Hepatocyte (in vitro differentiated cells): ENCODE measurements at regions not wholly inside any gene's neighbourhood (a gene's known extent, or its start where the extent isn't known, plus 50 kb on each side); places are given as distances from the start of the nearest gene placed in this dataset.

Experiments
- DNase-seq: peaks from one replicate; pipeline ENCODE4 v3.0.0-alpha.2; 2016; ENCODE audit warnings: low spot score
- H2AFZ ChIP-seq: fragments of 200-600 bp; sonication (generic); 2 replicates; pipeline ENCODE4 v1.6.0; 2016; ENCODE audit warnings: antibody characterized with exemption, mild to moderate bottlenecking
- H3K27ac ChIP-seq: fragments of 200-600 bp; sonication (generic); 2 replicates; pipeline ENCODE4 v1.5.1; 2016; ENCODE audit warnings: mild to moderate bottlenecking
- H3K27me3 ChIP-seq: fragments of 200-600 bp; sonication (generic); 2 replicates; pipeline ENCODE4 v1.6.1; 2016
- H3K36me3 ChIP-seq: fragments of 200-600 bp; sonication (generic); replicated peaks from 2 replicates; pipeline ENCODE4 v1.5.1; 2016; ENCODE audit warnings: low read depth; ENCODE audit not compliant: insufficient read depth
- H3K4me1 ChIP-seq: fragments of 200-600 bp; sonication (generic); 2 replicates; pipeline ENCODE4 v1.5.1; 2016; ENCODE audit warnings: mild to moderate bottlenecking, moderate library complexity; ENCODE audit not compliant: insufficient read depth
- H3K4me2 ChIP-seq: fragments of 200-600 bp; sonication (generic); 2 replicates; pipeline ENCODE4 v1.6.0; 2016
- H3K4me3 ChIP-seq: fragments of 200-600 bp; sonication (generic); 2 replicates; pipeline ENCODE4 v1.5.1; 2016; ENCODE audit warnings: mild to moderate bottlenecking
- H3K79me2 ChIP-seq: fragments of 200-600 bp; sonication (generic); 2 replicates; pipeline ENCODE4 v1.6.0; 2017; ENCODE audit warnings: mild to moderate bottlenecking
- H3K9me2 ChIP-seq: fragments of 200-600 bp; sonication (generic); replicated peaks from 2 replicates; pipeline ENCODE4 v1.6.0; 2017; ENCODE audit warnings: mild to moderate bottlenecking; ENCODE audit not compliant: insufficient read depth
- H3K9me3 ChIP-seq: fragments of 200-600 bp; sonication (generic); 2 replicates; pipeline ENCODE4 v1.5.1; 2016; ENCODE audit warnings: low read depth, mild to moderate bottlenecking
- H4K20me1 ChIP-seq: fragments of 200-600 bp; sonication (generic); 2 replicates; pipeline ENCODE4 v1.6.0; 2016; ENCODE audit warnings: mild to moderate bottlenecking; ENCODE audit not compliant: insufficient read depth, poor library complexity, severe bottlenecking
- CTCF ChIP-seq: fragments of 200-600 bp; sonication (generic); IDR thresholded peaks from 2 replicates; pipeline ENCODE4 v1.5.1; 2016; ENCODE audit warnings: antibody characterized with exemption, mild to moderate bottlenecking; ENCODE audit not compliant: poor library complexity
- EZH2 ChIP-seq: fragments of 200-600 bp; sonication (generic); IDR thresholded peaks from 2 replicates; pipeline ENCODE4 v1.6.1; 2016; ENCODE audit warnings: antibody characterized with exemption, mild to moderate bottlenecking, borderline replicate concordance
- EZH2phosphoT487 ChIP-seq: fragments of 200-600 bp; sonication (generic); IDR thresholded peaks from one replicate; pipeline ENCODE4 v1.6.1; 2018; ENCODE audit warnings: antibody characterized with exemption, mild to moderate bottlenecking, low read depth, moderate library complexity; ENCODE audit not compliant: unreplicated experiment, severe bottlenecking
- WGBS: methylation state at CpG from one replicate; pipeline ENCODE4 v1.1.6; 2016; ENCODE audit warnings: low lambda C conversion rate; ENCODE audit errors: missing lambda C conversion rate; 5-methylcytosine and 5-hydroxymethylcytosine counted together

- Histone ChIP-seq H3K9me3 (no peaks in the 10 kb centered on the region), H3K4me1 (no peaks in the 10 kb centered on the region), H3K27ac (peak overlapping the region; percentile 29), H3K27me3 (no peaks in the 10 kb centered on the region), H3K79me2 (no peaks in the 10 kb centered on the region), H4K20me1 (no peaks in the 10 kb centered on the region), H3K4me3 (no peak overlapping the region), H2AFZ (no peak overlapping the region), H3K4me2 (no peak overlapping the region), H3K36me3 (no peaks in the 10 kb centered on the region), H3K9me2 (no peaks in the 10 kb centered on the region)
- DNase-seq = no peak
- TF ChIP-seq EZH2phosphoT487 (no peak), EZH2 (no peak), CTCF (no peak)
Measured at GRCh38 chr2:188675391-188676009, 298.7 kb upstream of the COL3A1 start.

- Histone ChIP-seq H3K9me3 (no peaks in the 10 kb centered on the region), H4K20me1 (no peaks in the 10 kb centered on the region), H3K27ac (peak overlapping the region; percentile 29), H3K36me3 (no peaks in the 10 kb centered on the region), H3K27me3 (no peaks in the 10 kb centered on the region), H2AFZ (no peak overlapping the region), H3K4me2 (no peak overlapping the region), H3K4me3 (no peak overlapping the region), H3K79me2 (no peaks in the 10 kb centered on the region), H3K9me2 (no peaks in the 10 kb centered on the region), H3K4me1 (no peaks in the 10 kb centered on the region)
- 90% methylated on average over 1 of the region's 1 CpG for WGBS
- no peak for TF ChIP-seq EZH2
- no peak for TF ChIP-seq EZH2phosphoT487
- no peak for TF ChIP-seq CTCF
- no peak for DNase-seq
Measured at GRCh38 chr2:188676010-188676400, 298.2 kb upstream of the COL3A1 start.

GRCh38 chr2:188677142-188677541 is 297.0 kb upstream of the COL3A1 start:
- TF ChIP-seq CTCF = no peak
- TF ChIP-seq EZH2phosphoT487 = no peak
- TF ChIP-seq EZH2 = no peak
- Histone ChIP-seq H3K4me1 (no peaks in the 10 kb centered on the region), H2AFZ (no peak overlapping the region), H3K27me3 (no peaks in the 10 kb centered on the region), H3K36me3 (no peaks in the 10 kb centered on the region), H3K9me3 (no peaks in the 10 kb centered on the region), H3K27ac (no peak overlapping the region), H3K4me3 (no peak overlapping the region), H3K79me2 (no peaks in the 10 kb centered on the region), H3K4me2 (no peak overlapping the region), H4K20me1 (no peaks in the 10 kb centered on the region), H3K9me2 (no peaks in the 10 kb centered on the region)
- DNase-seq = no peak

GRCh38 chr2:188678882-188679281 is 295.3 kb upstream of the COL3A1 start:
- Histone ChIP-seq H2AFZ (no peak overlapping the region), H3K36me3 (no peaks in the 10 kb centered on the region), H3K27ac (peak overlapping the region; percentile 34), H3K27me3 (no peaks in the 10 kb centered on the region), H3K9me2 (no peaks in the 10 kb centered on the region), H3K79me2 (no peaks in the 10 kb centered on the region), H3K9me3 (no peaks in the 10 kb centered on the region), H3K4me2 (peak overlapping the region; percentile 11), H3K4me1 (no peaks in the 10 kb centered on the region), H3K4me3 (no peak overlapping the region), H4K20me1 (no peaks in the 10 kb centered on the region)
- TF ChIP-seq CTCF (no peak), EZH2 (no peak), EZH2phosphoT487 (no peak)
- no peak for DNase-seq
- 64% methylated on average over 2 of the region's 2 CpGs for WGBS
